Neural progenitor cell (in vitro differentiated cells): ENCODE measurements at regions not wholly inside any gene's neighbourhood (a gene's known extent, or its start where the extent isn't known, plus 50 kb on each side); places are given as distances from the start of the nearest gene placed in this dataset.

Source experiments
- DNase-seq: peaks from one replicate; pipeline ENCODE4 v3.0.0-alpha.2; 2016; ENCODE audit warnings: low spot score
- H2AFZ ChIP-seq: fragments of 200-600 bp; sonication (generic); replicated peaks from 2 replicates; pipeline ENCODE4 v1.6.1; 2016; ENCODE audit warnings: antibody characterized with exemption
- H3F3A ChIP-seq: fragments of 200-600 bp; sonication (generic); 2 replicates; pipeline ENCODE4 v1.6.1; 2016; ENCODE audit warnings: antibody characterized with exemption, low read depth
- H3K27ac ChIP-seq: fragments of 200-600 bp; sonication (generic); 2 replicates; pipeline ENCODE4 v1.5.1; 2016; ENCODE audit warnings: mild to moderate bottlenecking
- H3K27me3 ChIP-seq: fragments of 200-600 bp; sonication (generic); 2 replicates; pipeline ENCODE4 v1.6.1; 2016; ENCODE audit warnings: mild to moderate bottlenecking, moderate library complexity
- H3K36me3 ChIP-seq: fragments of 200-600 bp; sonication (generic); 2 replicates; pipeline ENCODE4 v1.5.1; 2016
- H3K4me1 ChIP-seq: fragments of 200-600 bp; sonication (generic); 2 replicates; pipeline ENCODE4 v1.6.1; 2016; ENCODE audit warnings: mixed run types
- H3K4me2 ChIP-seq: fragments of 200-600 bp; sonication (generic); 2 replicates; pipeline ENCODE4 v1.6.1; 2016
- H3K4me3 ChIP-seq: fragments of 200-600 bp; sonication (generic); 2 replicates; pipeline ENCODE4 v1.5.1; 2016
- H3K79me2 ChIP-seq: fragments of 200-600 bp; sonication (generic); 2 replicates; pipeline ENCODE4 v1.6.1; 2016; ENCODE audit warnings: low read depth
- H3K9ac ChIP-seq: fragments of 200-600 bp; sonication (generic); 2 replicates; pipeline ENCODE4 v1.6.1; 2016
- H3K9me3 ChIP-seq: fragments of 200-600 bp; sonication (generic); 2 replicates; pipeline ENCODE4 v1.5.1; 2016; ENCODE audit warnings: low read depth
- H4K20me1 ChIP-seq: fragments of 200-600 bp; sonication (generic); 2 replicates; pipeline ENCODE4 v1.6.1; 2016; ENCODE audit warnings: low read depth
- H3K27ac Mint-ChIP-seq: 3 replicates; pipeline ENCODE4 v1.8.0; 2021; ENCODE audit warnings: mixed read lengths
- H3K27me3 Mint-ChIP-seq: 2 replicates; pipeline ENCODE4 v1.8.0; 2022; ENCODE audit warnings: low read depth, mild to moderate bottlenecking, inconsistent platforms, moderate library complexity, mixed read lengths; ENCODE audit not compliant: insufficient read depth
- H3K36me3 Mint-ChIP-seq: 3 replicates; pipeline ENCODE4 v1.8.0; 2021; ENCODE audit warnings: mixed read lengths
- H3K4me1 Mint-ChIP-seq: 3 replicates; pipeline ENCODE4 v1.8.0; 2021; ENCODE audit warnings: mixed read lengths
- H3K4me3 Mint-ChIP-seq: 3 replicates; pipeline ENCODE4 v1.8.0; 2021; ENCODE audit warnings: mild to moderate bottlenecking, moderate library complexity, mixed read lengths
- H3K9me3 Mint-ChIP-seq: 3 replicates; pipeline ENCODE4 v1.8.0; 2020; ENCODE audit warnings: mixed read lengths
- EZH2 ChIP-seq: fragments of 200-600 bp; sonication (generic); IDR thresholded peaks from 2 replicates; pipeline ENCODE4 v1.6.1; 2017; ENCODE audit warnings: antibody characterized with exemption, mild to moderate bottlenecking, moderate library complexity
- EZH2phosphoT487 ChIP-seq: fragments of 200-600 bp; sonication (generic); IDR thresholded peaks from 2 replicates; pipeline ENCODE4 v1.6.1; 2017; ENCODE audit warnings: antibody characterized with exemption
- TF ChIP-seq, protein P1 (sequence below): fragments of 200-600 bp; sonication (generic); IDR thresholded peaks from 2 replicates; pipeline ENCODE4 v1.5.1; 2017; ENCODE audit warnings: antibody characterized with exemption, mild to moderate bottlenecking

DNA sequence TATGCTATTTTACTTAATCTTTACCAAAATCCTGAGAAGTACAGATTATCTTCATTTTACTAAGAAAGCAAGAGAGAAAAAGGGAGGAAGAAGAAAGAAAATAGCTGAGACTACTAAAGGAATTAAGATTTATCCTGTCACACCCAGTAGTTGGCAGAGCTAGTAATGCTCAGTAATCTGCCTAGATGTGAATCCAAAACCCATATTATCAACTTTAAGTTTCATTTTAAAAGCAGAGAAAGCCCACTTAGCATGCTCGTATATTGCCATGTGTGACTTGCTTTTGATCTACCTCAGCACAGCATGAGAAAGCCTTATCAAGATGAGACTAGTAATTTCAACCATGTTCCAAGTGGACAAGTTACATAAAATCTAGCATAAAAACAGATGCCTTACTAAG, 451.5 kb downstream of the TENT5A start:
- H3K9ac ChIP-seq = no peak overlapping the region
- H4K20me1 ChIP-seq = no peaks in the 10 kb centered on the region
- no peaks in the 10 kb centered on the region for H3K36me3 Mint-ChIP-seq
- no peaks in the 10 kb centered on the region for H3K27me3 ChIP-seq
- no peak overlapping the region for H3K27ac Mint-ChIP-seq
- no peaks in the 10 kb centered on the region for H3F3A ChIP-seq
- H3K27ac ChIP-seq = no peak overlapping the region
- no peaks in the 10 kb centered on the region for H3K4me1 ChIP-seq
- H3K4me2 ChIP-seq = no peak overlapping the region
- DNase-seq = no peak
- no peaks in the 10 kb centered on the region for H3K36me3 ChIP-seq
- H3K9me3 ChIP-seq = no peaks in the 10 kb centered on the region
- H3K4me3 Mint-ChIP-seq = no peak overlapping the region
- no peaks in the 10 kb centered on the region for H3K27me3 Mint-ChIP-seq
- no peak overlapping the region for H3K4me3 ChIP-seq
- H3K4me1 Mint-ChIP-seq = peaks cover under 1% of the 10 kb centered on the region
- no peaks in the 10 kb centered on the region for H3K9me3 Mint-ChIP-seq
- no peaks in the 10 kb centered on the region for H3K79me2 ChIP-seq
- no peak for TF ChIP-seq EZH2phosphoT487
- no peak for TF ChIP-seq EZH2
- TF ChIP-seq, protein P1, sequence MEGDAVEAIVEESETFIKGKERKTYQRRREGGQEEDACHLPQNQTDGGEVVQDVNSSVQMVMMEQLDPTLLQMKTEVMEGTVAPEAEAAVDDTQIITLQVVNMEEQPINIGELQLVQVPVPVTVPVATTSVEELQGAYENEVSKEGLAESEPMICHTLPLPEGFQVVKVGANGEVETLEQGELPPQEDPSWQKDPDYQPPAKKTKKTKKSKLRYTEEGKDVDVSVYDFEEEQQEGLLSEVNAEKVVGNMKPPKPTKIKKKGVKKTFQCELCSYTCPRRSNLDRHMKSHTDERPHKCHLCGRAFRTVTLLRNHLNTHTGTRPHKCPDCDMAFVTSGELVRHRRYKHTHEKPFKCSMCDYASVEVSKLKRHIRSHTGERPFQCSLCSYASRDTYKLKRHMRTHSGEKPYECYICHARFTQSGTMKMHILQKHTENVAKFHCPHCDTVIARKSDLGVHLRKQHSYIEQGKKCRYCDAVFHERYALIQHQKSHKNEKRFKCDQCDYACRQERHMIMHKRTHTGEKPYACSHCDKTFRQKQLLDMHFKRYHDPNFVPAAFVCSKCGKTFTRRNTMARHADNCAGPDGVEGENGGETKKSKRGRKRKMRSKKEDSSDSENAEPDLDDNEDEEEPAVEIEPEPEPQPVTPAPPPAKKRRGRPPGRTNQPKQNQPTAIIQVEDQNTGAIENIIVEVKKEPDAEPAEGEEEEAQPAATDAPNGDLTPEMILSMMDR = no peak
- no peak overlapping the region for H2AFZ ChIP-seq

DNA sequence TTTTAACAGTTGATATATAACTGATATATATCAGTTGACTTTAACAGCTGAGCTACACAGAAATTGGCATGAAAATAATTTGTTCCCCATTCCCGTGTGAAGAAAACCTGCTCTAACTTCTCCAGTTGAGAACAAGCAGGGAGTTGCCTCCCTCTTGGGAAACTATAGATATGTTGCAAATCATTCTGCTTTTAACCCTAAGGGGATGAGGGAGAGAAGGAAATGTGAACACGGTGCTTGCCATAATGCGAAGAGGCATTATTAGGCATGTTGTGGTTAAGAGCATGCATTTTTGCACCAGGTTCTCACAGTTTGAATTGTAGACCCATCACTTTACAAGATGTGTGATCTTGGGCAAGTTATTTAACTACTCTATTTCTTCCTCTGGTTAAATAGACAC, 453.7 kb downstream of the TENT5A start:
- H3K4me3 Mint-ChIP-seq = no peak overlapping the region
- no peaks in the 10 kb centered on the region for H3K9me3 Mint-ChIP-seq
- no peaks in the 10 kb centered on the region for H3K4me1 ChIP-seq
- TF ChIP-seq EZH2phosphoT487 (no peak), EZH2 (no peak)
- TF ChIP-seq, protein P1 = no peak
- H3K9ac ChIP-seq = no peak overlapping the region
- no peak overlapping the region for H3K27ac ChIP-seq
- no peaks in the 10 kb centered on the region for H3K27me3 ChIP-seq
- H3K36me3 Mint-ChIP-seq = no peaks in the 10 kb centered on the region
- H3K4me3 ChIP-seq = no peak overlapping the region
- no peak overlapping the region for H3K4me2 ChIP-seq
- no peaks in the 10 kb centered on the region for H3K9me3 ChIP-seq
- H3K27ac Mint-ChIP-seq = no peak overlapping the region
- no peaks in the 10 kb centered on the region for H3K4me1 Mint-ChIP-seq
- H4K20me1 ChIP-seq = no peaks in the 10 kb centered on the region
- no peak overlapping the region for H2AFZ ChIP-seq
- H3K36me3 ChIP-seq = no peaks in the 10 kb centered on the region
- no peaks in the 10 kb centered on the region for H3K79me2 ChIP-seq
- H3F3A ChIP-seq = no peaks in the 10 kb centered on the region
- no peak for DNase-seq
- H3K27me3 Mint-ChIP-seq = no peaks in the 10 kb centered on the region

DNA sequence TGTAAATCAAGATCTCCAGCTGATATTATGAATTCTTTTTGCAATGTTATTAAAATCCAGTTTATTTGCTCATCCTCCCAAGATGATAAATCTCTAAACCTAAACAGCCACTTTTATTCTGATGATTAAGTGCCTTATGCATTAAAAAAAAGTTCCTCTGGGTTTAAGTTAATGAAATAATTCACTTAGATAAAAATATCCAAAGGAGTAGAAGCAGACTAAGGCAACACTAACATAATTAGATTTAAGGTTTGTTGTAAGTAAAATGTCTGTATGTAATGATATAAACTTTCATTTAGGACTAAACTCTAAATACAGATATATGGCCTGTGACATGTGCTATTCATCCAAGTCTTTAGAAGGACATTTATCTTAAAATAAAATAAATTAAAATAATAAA, 457.2 kb downstream of the TENT5A start:
- H3K27me3 Mint-ChIP-seq = no peaks in the 10 kb centered on the region
- H3K79me2 ChIP-seq = no peaks in the 10 kb centered on the region
- H3K36me3 Mint-ChIP-seq = no peaks in the 10 kb centered on the region
- H3K9me3 Mint-ChIP-seq = no peaks in the 10 kb centered on the region
- no peak overlapping the region for H3K27ac Mint-ChIP-seq
- no peaks in the 10 kb centered on the region for H3K27me3 ChIP-seq
- TF ChIP-seq EZH2phosphoT487 = no peak
- TF ChIP-seq, protein P1 = no peak
- TF ChIP-seq EZH2 = no peak
- no peak overlapping the region for H3K4me2 ChIP-seq
- H4K20me1 ChIP-seq = no peaks in the 10 kb centered on the region
- H3K36me3 ChIP-seq = no peaks in the 10 kb centered on the region
- no peak overlapping the region for H3K27ac ChIP-seq
- H3K4me3 ChIP-seq = no peak overlapping the region
- H3K4me3 Mint-ChIP-seq = no peak overlapping the region
- H3K4me1 ChIP-seq = no peaks in the 10 kb centered on the region
- no peaks in the 10 kb centered on the region for H3K4me1 Mint-ChIP-seq
- no peak overlapping the region for H2AFZ ChIP-seq
- no peak for DNase-seq
- no peak overlapping the region for H3K9ac ChIP-seq
- H3F3A ChIP-seq = no peaks in the 10 kb centered on the region
- no peaks in the 10 kb centered on the region for H3K9me3 ChIP-seq

DNA sequence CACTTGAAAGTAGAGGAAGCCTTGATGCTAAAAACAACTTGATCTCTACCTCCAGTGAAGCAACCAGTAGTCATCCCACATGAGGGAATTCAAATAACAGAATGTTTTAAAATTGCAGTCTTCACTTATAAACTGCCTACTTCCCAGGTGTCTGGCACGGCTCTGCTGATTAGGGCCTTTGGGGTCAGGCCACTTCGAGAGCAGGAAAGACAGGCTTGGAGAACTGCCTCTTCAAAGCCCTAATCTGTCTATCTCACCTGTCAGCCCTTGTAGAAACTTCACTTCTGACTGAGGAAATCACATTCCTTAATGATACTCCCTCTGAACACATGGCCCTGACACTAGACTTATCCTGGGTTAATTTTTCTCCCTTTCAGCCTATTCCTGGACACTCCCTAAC, 458.6 kb downstream of the TENT5A start:
- no peak overlapping the region for H3K9ac ChIP-seq
- no peak overlapping the region for H3K4me3 Mint-ChIP-seq
- no peaks in the 10 kb centered on the region for H3K4me1 ChIP-seq
- no peaks in the 10 kb centered on the region for H3K36me3 ChIP-seq
- no peak overlapping the region for H2AFZ ChIP-seq
- H3K4me2 ChIP-seq = no peak overlapping the region
- no peaks in the 10 kb centered on the region for H3K9me3 Mint-ChIP-seq
- H4K20me1 ChIP-seq = no peaks in the 10 kb centered on the region
- H3K36me3 Mint-ChIP-seq = no peaks in the 10 kb centered on the region
- H3K79me2 ChIP-seq = no peaks in the 10 kb centered on the region
- H3K4me1 Mint-ChIP-seq = no peaks in the 10 kb centered on the region
- DNase-seq = no peak
- H3K27me3 ChIP-seq = no peaks in the 10 kb centered on the region
- no peaks in the 10 kb centered on the region for H3K27me3 Mint-ChIP-seq
- no peak overlapping the region for H3K4me3 ChIP-seq
- no peaks in the 10 kb centered on the region for H3F3A ChIP-seq
- H3K9me3 ChIP-seq = no peaks in the 10 kb centered on the region
- no peak overlapping the region for H3K27ac ChIP-seq
- H3K27ac Mint-ChIP-seq = no peak overlapping the region
- TF ChIP-seq EZH2 = no peak
- no peak for TF ChIP-seq EZH2phosphoT487
- TF ChIP-seq, protein P1 = no peak
